ENCODE measurements at regions not wholly inside any gene's neighbourhood (a gene's known extent, or its start where the extent isn't known, plus 50 kb on each side); places are given as distances from the start of the nearest gene placed in this dataset.

GRCh38 chr11:19526119-19526518 lies 186.5 kb upstream of the NAV2 start:
- Histone ChIP-seq H3K23ac (ENCODE audit: insufficient read length) (no peak overlapping the region), H3K18ac (ENCODE audit: extremely low read depth, low read length) (no peak overlapping the region), H3K9ac (replicated peaks in 1 of 4; ENCODE audit: extremely low read depth in 1 of 4, low read depth in 3 of 4, low read length in 3 of 4) (no peak overlapping the region), H3K79me2 (ENCODE audit: control insufficient read depth in 1 of 2, insufficient read depth in 2 of 2, low read length in 2 of 2) (no peaks in the 10 kb centered on the region), H2BK20ac (ENCODE audit: low read length) (no peak overlapping the region), H3K4me2 (ENCODE audit: insufficient read depth in 1 of 2, low read depth in 2 of 2, low read length in 2 of 2) (no peak overlapping the region), H2BK12ac (ENCODE audit: low read depth, low read length) (no peak overlapping the region), H3K9me3 (ENCODE audit: insufficient read depth in 2 of 2, low read depth in 1 of 2, low read length in 1 of 2) (no peaks in the 10 kb centered on the region), H4K20me1 (replicated peaks in 1 of 2; ENCODE audit: control insufficient read depth in 1 of 2, insufficient read depth in 2 of 2, low read length in 2 of 2) (no peaks in the 10 kb centered on the region), H2BK120ac (replicated peaks; ENCODE audit: low read depth, low read length) (no peak overlapping the region), H4K91ac (replicated peaks; ENCODE audit: insufficient read length, low read length) (no peak overlapping the region), H3K23me2 (ENCODE audit: low read depth, low read length) (no peaks in the 10 kb centered on the region), H3K56ac (replicated peaks; ENCODE audit: insufficient read length, low read depth, low read length) (no peak overlapping the region), H3K4me1 (replicated peaks in 1 of 4; ENCODE audit: control insufficient read depth in 3 of 4, insufficient read depth in 4 of 4, low read length in 3 of 4) (no peaks in the 10 kb centered on the region; a peak in 3 of 7 replicates), H3K36me3 (ENCODE audit: control insufficient read depth in 2 of 4, insufficient read depth in 4 of 4, low read length in 3 of 4) (no peaks in the 10 kb centered on the region), H2BK15ac (ENCODE audit: low read length) (no peak overlapping the region), H3K4me3 (ENCODE audit: extremely low read depth in 1 of 4, insufficient read depth in 2 of 4, low read depth in 3 of 4, low read length in 4 of 4) (no peak overlapping the region), H3K27ac (ENCODE audit: low read depth, low read length) (no peak overlapping the region), H4K5ac (ENCODE audit: insufficient read length, low read depth, low read length) (no peak overlapping the region), H2AFZ (ENCODE audit: low read length) (no peak overlapping the region), H3K14ac (ENCODE audit: insufficient read length) (no peak overlapping the region), H4K8ac (ENCODE audit: extremely low read depth, insufficient read depth, low read length) (no peak overlapping the region), H2AK5ac (ENCODE audit: low read depth, low read length) (no peak overlapping the region), H3K4ac (replicated peaks; ENCODE audit: insufficient read length, low read depth, low read length) (no peak overlapping the region), H3K27me3 (replicated peaks in 1 of 4; ENCODE audit: control insufficient read depth in 3 of 4, extremely low read depth in 1 of 4, insufficient read depth in 3 of 4, low read length in 3 of 4) (no peaks in the 10 kb centered on the region), H2BK5ac (ENCODE audit: low read depth, low read length) (no peak overlapping the region), H3K79me1 (ENCODE audit: low read depth, low read length) (no peaks in the 10 kb centered on the region)
- ChIA-PET POLR2A (ENCODE audit: partially characterized antibody) (no interaction called here), CTCF (ENCODE audit: partially characterized antibody) (interaction anchor here (0.6 to 1.5 kb wide), 4 partner anchors 9 to 62 kb away, joined by 3 read pairs; no protein-coding TSS in a partner anchor)
- 83% methylated on average over 2 of the region's 2 CpGs; no CpG with 5 or more reads in 1 of the 2 experiments for WGBS, 2 experiments (ENCODE audit: extremely low coverage in 1 of 2, insufficient coverage in 1 of 2, insufficient read length in 1 of 2, insufficient replicate concordance in 2 of 2, low coverage in 1 of 2, low lambda C conversion rate in 2 of 2, missing lambda C conversion rate in 1 of 2)
- no peak for DNase-seq (ENCODE audit: low read depth in 1 of 2, low spot score in 2 of 2)
- no peak for FAIRE-seq
- TF ChIP-seq SP2 (IDR thresholded peaks at IDR 0.05; ENCODE audit: low read length) (no peak), KDM4A (IDR thresholded peaks at IDR 0.05; ENCODE audit: low read depth, low read length, severe bottlenecking) (no peak), GABPA (IDR thresholded peaks at IDR 0.05; ENCODE audit: borderline replicate concordance, insufficient read depth, low read length) (no peak), TEAD4 (IDR thresholded peaks at IDR 0.05; ENCODE audit: low read depth, low read length) (no peak)
